GM13977 (cell line): ENCODE measurements at regions not wholly inside any gene's neighbourhood (a gene's known extent, or its start where the extent isn't known, plus 50 kb on each side); places are given as distances from the start of the nearest gene placed in this dataset.
"Not testable (repeated sequence)": the region's sequence is repeated elsewhere in the genome, so short reads cannot be mapped to it uniquely, and the experiment has no call there.

Experiments used
- DNase-seq: peaks from one replicate; pipeline ENCODE4 v3.0.0; 2012; ENCODE audit warnings: low spot score
- CTCF ChIP-seq: IDR thresholded peaks from 2 replicates; pipeline ENCODE4 v1.5.1; 2012; ENCODE audit warnings: mild to moderate bottlenecking, control low read depth; ENCODE audit not compliant: insufficient read depth; ENCODE audit errors: extremely low read depth, missing control alignments
- in situ Hi-C: fragments of 300-500 bp; cut with MboI; formaldehyde crosslinking; loops from one replicate; pipeline ENCODE4 v1.12.0; 2022; ENCODE audit warnings: low sequenced_read_pairs, low pct_unique_long_range_greater_than_20kb, mixed read lengths, inconsistent platforms; ENCODE audit not compliant: unreplicated experiment

- TF ChIP-seq CTCF, result no peak
- DNase-seq, result no peak
- in situ Hi-C loops, result no loop called here
These were observed 442.4 kb upstream of the GRM7 start for GRCh38 chr3:6418485-6418884.

GRCh38 chr3:6421666-6422445 is 439.1 kb upstream of the GRM7 start:
- in situ Hi-C loops, result no loop called here
- no peak for DNase-seq

GRCh38 chr3:6425289-6425820 is 435.6 kb upstream of the GRM7 start:
- in situ Hi-C loops, result no loop called here
- no peak for DNase-seq
- TF ChIP-seq CTCF, result no peak

More at GRCh38 chr3:6421666-6422445, 439.1 kb upstream of the GRM7 start:
- TF ChIP-seq CTCF, result no peak

GRCh38 chr3:6428276-6428675 is 432.6 kb upstream of the GRM7 start:
- DNase-seq, in situ Hi-C loops: not testable (repeated sequence)

GRCh38 chr3:6435951-6436350 is 425.0 kb upstream of the GRM7 start:
- in situ Hi-C loops, result no loop called here
- no peak for TF ChIP-seq CTCF
- no peak for DNase-seq

- in situ Hi-C loops, result no loop called here
- no peak for DNase-seq
- no peak for TF ChIP-seq CTCF
These were observed 423.3 kb upstream of the GRM7 start for GRCh38 chr3:6437631-6438030.

GRCh38 chr3:6438031-6438430 is 422.9 kb upstream of the GRM7 start:
- DNase-seq, result no peak
- in situ Hi-C loops, result no loop called here

More at GRCh38 chr3:6438031-6438430, 422.9 kb upstream of the GRM7 start:
- no peak for TF ChIP-seq CTCF
